Caco-2 (cell line): ENCODE measurements at regions not wholly inside any gene's neighbourhood (a gene's known extent, or its start where the extent isn't known, plus 50 kb on each side); places are given as distances from the start of the nearest gene placed in this dataset.

ENCODE experiments used
- BruUV-seq: library from RNA; stranded (reverse); fragments of 400-500 nt; replicated peaks from 2 replicates; lab custom pipeline; 2021; lab: Mats Ljungman, UMichigan
- CTCF ChIA-PET: fragments of 300-600 bp; sonication (Branson Sonifier 250); formaldehyde crosslinking; loops from one replicate; lab custom pipeline; 2022; ENCODE audit warnings: antibody characterized with exemption; lab: Charles Lee
- POLR2A ChIA-PET: fragments of 300-600 bp; sonication (Branson Sonifier 250); formaldehyde crosslinking; loops from one replicate; lab custom pipeline; 2022; ENCODE audit warnings: antibody characterized with exemption; lab: Charles Lee
- DNase-seq, 2 experiments: peaks; one replicate each; pipeline versions ENCODE4 v3.0.0 to v3.0.0-alpha.2; 2020 to 2022
- H3K27me3 ChIP-seq: replicated peaks from 2 replicates; pipeline ENCODE4 v1.6.0; 2011; ENCODE audit warnings: low read length; ENCODE audit not compliant: control insufficient read depth, insufficient read depth
- H3K36me3 ChIP-seq: 2 replicates; pipeline ENCODE4 v1.5.1; 2011; ENCODE audit warnings: low read length; ENCODE audit not compliant: control insufficient read depth, insufficient read depth
- H3K4me1 ChIP-seq: fragments of 250-450 bp; sonication (Bioruptor Pico); 2 replicates; pipeline ENCODE4 v1.5.1; 2020; ENCODE audit warnings: mild to moderate bottlenecking
- H3K4me3 ChIP-seq: 2 replicates; pipeline ENCODE4 v1.5.1; 2011; ENCODE audit warnings: low read depth, mild to moderate bottlenecking, control low read depth, low read length
- H3K9me3 ChIP-seq: fragments of 250-450 bp; sonication (Bioruptor Pico); 2 replicates; pipeline ENCODE4 v1.5.1; 2020; ENCODE audit warnings: mild to moderate bottlenecking, moderate library complexity
- H3K27ac Mint-ChIP-seq: one replicate; pipeline ENCODE4 v1.8.0; 2022; ENCODE audit warnings: mixed read lengths; ENCODE audit not compliant: unreplicated experiment
- H3K27me3 Mint-ChIP-seq: one replicate; pipeline ENCODE4 v1.8.0; 2022; ENCODE audit warnings: mixed read lengths; ENCODE audit not compliant: insufficient read depth, unreplicated experiment
- H3K36me3 Mint-ChIP-seq: one replicate; pipeline ENCODE4 v1.8.0; 2022; ENCODE audit warnings: mild to moderate bottlenecking, mixed read lengths; ENCODE audit not compliant: insufficient read depth, unreplicated experiment
- H3K4me1 Mint-ChIP-seq: one replicate; pipeline ENCODE4 v1.8.0; 2022; ENCODE audit warnings: low read depth, mixed read lengths; ENCODE audit not compliant: unreplicated experiment
- H3K4me3 Mint-ChIP-seq: one replicate; pipeline ENCODE4 v1.8.0; 2022; ENCODE audit warnings: mild to moderate bottlenecking, moderate library complexity, mixed read lengths; ENCODE audit not compliant: unreplicated experiment
- H3K9me3 Mint-ChIP-seq: one replicate; pipeline ENCODE4 v1.8.0; 2022; ENCODE audit warnings: mixed read lengths; ENCODE audit not compliant: unreplicated experiment
- CTCF ChIP-seq, 2 experiments: fragments of 200-600 bp in 1 of 2; IDR thresholded peaks; 1 replicate in 1 of 2; 2 replicates in 1 of 2; pipeline versions ENCODE4 v1.5.1 to v1.8.0; 2011 to 2022; ENCODE audit warnings: antibody characterized with exemption in 1 of 2, control low read depth in 1 of 2, inconsistent platforms in 1 of 2, low read depth in 1 of 2, low read length in 1 of 2, mild to moderate bottlenecking in 1 of 2, moderate library complexity in 1 of 2; ENCODE audit not compliant: insufficient read depth in 1 of 2, severe bottlenecking in 1 of 2, unreplicated experiment in 1 of 2
- intact Hi-C: fragments of 100-400 bp; cut with micrococcal nuclease; formaldehyde crosslinking; loops from one replicate; pipeline ENCODE4 v1.10.0; 2022; ENCODE audit not compliant: unreplicated experiment

DNA sequence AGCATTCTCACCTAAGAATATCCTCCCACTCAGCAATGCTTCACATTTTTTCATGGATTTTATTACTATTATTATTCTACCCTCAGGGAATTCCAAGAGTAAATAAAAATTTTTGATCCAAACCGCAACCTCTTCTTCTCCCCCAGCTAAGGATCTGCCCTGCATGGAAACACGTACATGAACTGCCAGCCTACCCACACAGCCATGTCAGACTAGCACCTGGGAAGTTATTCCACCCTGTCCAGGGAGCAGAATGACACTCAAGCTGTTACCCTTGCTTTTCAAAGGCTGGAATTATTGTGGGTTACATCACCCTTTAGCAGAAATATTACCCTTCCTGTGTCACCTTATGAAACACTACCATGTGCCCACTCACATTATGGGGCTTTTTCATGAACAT, 227.3 kb upstream of the USP15 start:
- H3K27me3 Mint-ChIP-seq, result peaks cover 3% of the 10 kb centered on the region
- H3K36me3 Mint-ChIP-seq, result no peaks in the 10 kb centered on the region

GRCh38 chr12:62044450-62045135, 215.6 kb upstream of the USP15 start:
- no peaks in the 10 kb centered on the region for H3K27me3 ChIP-seq
- Mint-ChIP-seq H3K4me3 (no peak overlapping the region), H3K27ac (no peak overlapping the region), H3K36me3 (no peaks in the 10 kb centered on the region), H3K27me3 (peaks cover 7% of the 10 kb centered on the region), H3K4me1 (no peaks in the 10 kb centered on the region), H3K9me3 (no peaks in the 10 kb centered on the region)
- no peaks in the 10 kb centered on the region for H3K4me1 ChIP-seq
- H3K36me3 ChIP-seq, result no peaks in the 10 kb centered on the region
- intact Hi-C loops, result no loop called here
- POLR2A ChIA-PET, result no interaction called here
- CTCF ChIA-PET, result no interaction called here
- H3K4me3 ChIP-seq, result no peak overlapping the region
- no peaks in the 10 kb centered on the region for H3K9me3 ChIP-seq
- no peak for DNase-seq
- BruUV-seq, result no TSS peak
- no peak for TF ChIP-seq CTCF (IDR thresholded peaks at IDR 0.05; ENCODE audit: insufficient read depth in 1 of 2, low read depth in 1 of 2, low read length in 1 of 2, severe bottlenecking in 1 of 2, unreplicated experiment in 1 of 2)

More for the DNA sequence above, 227.3 kb upstream of the USP15 start:
- no peak for DNase-seq
- Mint-ChIP-seq H3K4me1 (no peaks in the 10 kb centered on the region), H3K4me3 (no peak overlapping the region), H3K9me3 (no peaks in the 10 kb centered on the region), H3K27ac (no peak overlapping the region)
- Histone ChIP-seq H3K9me3 (no peaks in the 10 kb centered on the region), H3K36me3 (no peaks in the 10 kb centered on the region), H3K27me3 (no peaks in the 10 kb centered on the region), H3K4me3 (no peak overlapping the region), H3K4me1 (no peaks in the 10 kb centered on the region)
- intact Hi-C loops, result no loop called here
- POLR2A ChIA-PET, result no interaction called here
- no TSS peak for BruUV-seq
- no peak for TF ChIP-seq CTCF (IDR thresholded peaks at IDR 0.05; ENCODE audit: insufficient read depth in 1 of 2, low read depth in 1 of 2, low read length in 1 of 2, severe bottlenecking in 1 of 2, unreplicated experiment in 1 of 2)
- CTCF ChIA-PET, result no interaction called here

GRCh38 chr12:62045211-62045610, 215.0 kb upstream of the USP15 start:
- Mint-ChIP-seq H3K27ac (no peak overlapping the region), H3K9me3 (no peaks in the 10 kb centered on the region), H3K27me3 (peaks cover 6% of the 10 kb centered on the region), H3K36me3 (no peaks in the 10 kb centered on the region), H3K4me3 (no peak overlapping the region), H3K4me1 (no peaks in the 10 kb centered on the region)
- ChIA-PET POLR2A (no interaction called here), CTCF (no interaction called here)
- no peak for DNase-seq
- Histone ChIP-seq H3K4me3 (no peak overlapping the region), H3K36me3 (no peaks in the 10 kb centered on the region), H3K4me1 (no peaks in the 10 kb centered on the region), H3K9me3 (no peaks in the 10 kb centered on the region), H3K27me3 (no peaks in the 10 kb centered on the region)
- no TSS peak for BruUV-seq
- intact Hi-C loops, result no loop called here
- TF ChIP-seq CTCF (IDR thresholded peaks at IDR 0.05; ENCODE audit: insufficient read depth in 1 of 2, low read depth in 1 of 2, low read length in 1 of 2, severe bottlenecking in 1 of 2, unreplicated experiment in 1 of 2), result no peak
